ENCODE measurements at regions not wholly inside any gene's neighbourhood (a gene's known extent, or its start where the extent isn't known, plus 50 kb on each side); places are given as distances from the start of the nearest gene placed in this dataset.

- Histone ChIP-seq H3K9me3 (ENCODE audit: severe bottlenecking) (no peaks in the 10 kb centered on the region), H3K36me3 (no peaks in the 10 kb centered on the region), H3K27me3 (ENCODE audit: insufficient read depth, low read depth, severe bottlenecking) (no peaks in the 10 kb centered on the region), H3K4me3 (ENCODE audit: low read depth, low read length) (no peak overlapping the region), H3K27ac (no peak overlapping the region)
- DNase-seq = no peak
- no peak for TF ChIP-seq CTCF (IDR thresholded peaks at IDR 0.05; ENCODE audit: low read depth, low read length)
Observed at GRCh38 chr13:110062777-110063442, 244.0 kb downstream of the COL4A1 start.

DNA sequence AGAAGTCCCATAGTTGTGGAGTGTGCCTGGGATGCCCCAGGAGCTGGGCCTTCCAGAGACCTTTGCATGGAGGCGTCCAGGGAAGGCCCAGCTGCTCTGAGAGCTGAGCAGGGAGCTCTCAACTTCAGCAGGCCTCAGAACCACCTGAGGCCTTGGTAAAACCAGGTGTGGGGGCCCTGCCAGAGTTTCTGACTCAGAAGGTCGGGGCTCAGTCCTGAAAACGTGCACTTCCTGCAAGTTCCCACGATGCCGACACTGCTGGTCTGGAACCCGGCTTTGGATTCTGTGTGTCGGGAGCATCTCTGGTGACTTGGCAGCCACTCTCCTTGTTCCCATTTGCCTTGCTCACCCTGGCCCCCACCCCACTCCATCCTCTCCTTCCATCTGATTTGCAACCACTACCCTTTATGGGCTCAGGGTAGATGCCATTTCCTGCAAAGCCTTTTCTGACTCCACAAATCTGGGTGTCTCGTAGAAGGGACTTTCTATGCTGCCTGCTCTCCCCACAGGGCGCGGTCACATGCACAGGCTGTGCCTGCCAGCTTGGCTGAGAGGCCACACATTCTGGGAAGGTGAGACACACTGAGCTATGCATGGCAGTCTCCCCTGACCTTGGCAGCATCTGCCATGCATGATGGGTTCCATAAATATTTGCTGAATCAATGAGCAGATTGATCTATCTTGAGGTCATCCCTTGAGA is 244.7 kb downstream of the COL4A1 start:
- no peak for DNase-seq
- Histone ChIP-seq H3K4me3 (ENCODE audit: low read depth, low read length) (no peak overlapping the region), H3K27ac (no peak overlapping the region), H3K36me3 (no peaks in the 10 kb centered on the region), H3K27me3 (ENCODE audit: insufficient read depth, low read depth, severe bottlenecking) (no peaks in the 10 kb centered on the region), H3K9me3 (ENCODE audit: severe bottlenecking) (no peaks in the 10 kb centered on the region)
- no peak for TF ChIP-seq CTCF (IDR thresholded peaks at IDR 0.05; ENCODE audit: low read depth, low read length)

- no peaks in the 10 kb centered on the region for H3K9me3 ChIP-seq (ENCODE audit: severe bottlenecking)
- DNase-seq = no peak
- TF ChIP-seq CTCF (IDR thresholded peaks at IDR 0.05; ENCODE audit: low read depth, low read length) = peak; percentile 13; the same call in 1 of the 2 replicates
- no peak overlapping the region for H3K27ac ChIP-seq
- H3K36me3 ChIP-seq = no peaks in the 10 kb centered on the region
- no peak overlapping the region for H3K4me3 ChIP-seq (ENCODE audit: low read depth, low read length)
- no peaks in the 10 kb centered on the region for H3K27me3 ChIP-seq (ENCODE audit: insufficient read depth, low read depth, severe bottlenecking)
Observed at GRCh38 chr13:110061270-110061669, 245.7 kb downstream of the COL4A1 start.

GRCh38 chr13:110057052-110057451 is 249.9 kb downstream of the COL4A1 start:
- TF ChIP-seq CTCF (IDR thresholded peaks at IDR 0.05; ENCODE audit: low read depth, low read length) = no peak
- Histone ChIP-seq H3K36me3 (no peaks in the 10 kb centered on the region), H3K27me3 (ENCODE audit: insufficient read depth, low read depth, severe bottlenecking) (no peaks in the 10 kb centered on the region), H3K27ac (no peak overlapping the region), H3K9me3 (ENCODE audit: severe bottlenecking) (no peaks in the 10 kb centered on the region), H3K4me3 (ENCODE audit: low read depth, low read length) (no peak overlapping the region)
- DNase-seq = no peak

DNA sequence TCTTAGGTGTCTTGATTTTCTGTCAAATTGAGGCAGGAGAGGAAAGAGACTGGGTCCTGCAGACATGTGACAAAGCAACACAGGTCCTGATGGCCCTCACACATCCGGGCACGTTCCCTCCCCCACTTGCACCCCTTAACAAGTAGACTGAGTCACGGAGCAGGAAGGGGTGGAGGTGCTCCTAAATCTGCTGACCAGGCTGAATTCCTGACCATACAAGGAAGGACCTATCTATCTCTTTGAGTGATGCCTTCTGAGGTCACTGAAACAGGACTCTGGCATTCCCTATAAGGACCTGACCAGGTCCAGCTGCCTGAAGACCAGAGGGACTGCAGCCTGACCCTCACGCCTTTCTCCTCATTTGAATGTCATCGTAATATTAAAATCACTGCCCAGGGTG is 250.3 kb downstream of the COL4A1 start:
- no peak overlapping the region for H3K4me3 ChIP-seq (ENCODE audit: low read depth, low read length)
- no peak for DNase-seq
- H3K36me3 ChIP-seq = no peaks in the 10 kb centered on the region
- no peaks in the 10 kb centered on the region for H3K27me3 ChIP-seq (ENCODE audit: insufficient read depth, low read depth, severe bottlenecking)
- H3K27ac ChIP-seq = no peak overlapping the region
- H3K9me3 ChIP-seq (ENCODE audit: severe bottlenecking) = no peaks in the 10 kb centered on the region
- TF ChIP-seq CTCF (IDR thresholded peaks at IDR 0.05; ENCODE audit: low read depth, low read length) = no peak

Measured in WERI-Rb-1 (cell line).